GM19043 (cell line): ENCODE measurements at regions not wholly inside any gene's neighbourhood (a gene's known extent, or its start where the extent isn't known, plus 50 kb on each side); places are given as distances from the start of the nearest gene placed in this dataset.

Source experiments
- ATAC-seq: cut with Tn5 transposase; IDR thresholded peaks from one replicate; pipeline ENCODE4 v1.9.1; 2021; ENCODE audit warnings: low read depth; ENCODE audit not compliant: unreplicated experiment

- no peak for ATAC-seq
Measured at GRCh38 chr1:187411118-187411517, 582.4 kb downstream of the PLA2G4A start.

- ATAC-seq = no peak
Measured at GRCh38 chr1:187413405-187414169, 584.8 kb downstream of the PLA2G4A start.

- no peak for ATAC-seq
Measured at GRCh38 chr1:187415065-187415464, 586.3 kb downstream of the PLA2G4A start.

GRCh38 chr1:187417520-187417919 is 588.8 kb downstream of the PLA2G4A start:
- no peak for ATAC-seq

GRCh38 chr1:187433598-187433997 is 604.8 kb downstream of the PLA2G4A start:
- no peak for ATAC-seq

GRCh38 chr1:187442603-187443002 is 613.9 kb downstream of the PLA2G4A start:
- ATAC-seq = no peak

GRCh38 chr1:187443939-187444338 is 615.2 kb downstream of the PLA2G4A start:
- no peak for ATAC-seq

GRCh38 chr1:187445066-187445465 is 616.3 kb downstream of the PLA2G4A start:
- no peak for ATAC-seq

GRCh38 chr1:187451238-187451637 is 622.5 kb downstream of the PLA2G4A start:
- no peak for ATAC-seq

- ATAC-seq = no peak
Measured at GRCh38 chr1:187454010-187454409, 625.3 kb downstream of the PLA2G4A start.

GRCh38 chr1:187456446-187456845 is 627.7 kb downstream of the PLA2G4A start:
- ATAC-seq = no peak

GRCh38 chr1:187460093-187460492 is 631.3 kb downstream of the PLA2G4A start:
- no peak for ATAC-seq

- no peak for ATAC-seq
Measured at GRCh38 chr1:187464320-187464719, 635.6 kb downstream of the PLA2G4A start.

- no peak for ATAC-seq
Measured at GRCh38 chr1:187465441-187465840, 636.7 kb downstream of the PLA2G4A start.

- no peak for ATAC-seq
Measured at GRCh38 chr1:187469836-187470235, 641.1 kb downstream of the PLA2G4A start.

- no peak for ATAC-seq
Measured at GRCh38 chr1:187471555-187471954, 642.8 kb downstream of the PLA2G4A start.

- no peak for ATAC-seq
Measured at GRCh38 chr1:187474336-187474735, 645.6 kb downstream of the PLA2G4A start.

GRCh38 chr1:187476671-187477070 is 647.9 kb downstream of the PLA2G4A start:
- ATAC-seq = no peak

GRCh38 chr1:187477103-187477502 is 648.4 kb downstream of the PLA2G4A start:
- ATAC-seq = no peak

GRCh38 chr1:187477535-187477934 is 648.8 kb downstream of the PLA2G4A start:
- ATAC-seq = no peak

GRCh38 chr1:187481581-187482148 is 652.9 kb downstream of the PLA2G4A start:
- no peak for ATAC-seq

- no peak for ATAC-seq
Measured at GRCh38 chr1:187490266-187490665, 661.5 kb downstream of the PLA2G4A start.
